Astrocyte (in vitro differentiated cells and primary cell): ENCODE measurements at regions not wholly inside any gene's neighbourhood (a gene's known extent, or its start where the extent isn't known, plus 50 kb on each side); places are given as distances from the start of the nearest gene placed in this dataset.

Source experiments
- EZH2 ChIP-seq: IDR thresholded peaks from 2 replicates; pipeline ENCODE4 v1.6.1; 2012; ENCODE audit warnings: mild to moderate bottlenecking, low read length, inconsistent platforms; ENCODE audit not compliant: insufficient read depth
- TF ChIP-seq, protein P1 (sequence below): IDR thresholded peaks from 2 replicates; pipeline ENCODE4 v1.5.1; 2011; ENCODE audit warnings: low read depth, mild to moderate bottlenecking, inconsistent platforms, low read length, moderate library complexity; ENCODE audit not compliant: insufficient read depth

- TF ChIP-seq, protein P1, sequence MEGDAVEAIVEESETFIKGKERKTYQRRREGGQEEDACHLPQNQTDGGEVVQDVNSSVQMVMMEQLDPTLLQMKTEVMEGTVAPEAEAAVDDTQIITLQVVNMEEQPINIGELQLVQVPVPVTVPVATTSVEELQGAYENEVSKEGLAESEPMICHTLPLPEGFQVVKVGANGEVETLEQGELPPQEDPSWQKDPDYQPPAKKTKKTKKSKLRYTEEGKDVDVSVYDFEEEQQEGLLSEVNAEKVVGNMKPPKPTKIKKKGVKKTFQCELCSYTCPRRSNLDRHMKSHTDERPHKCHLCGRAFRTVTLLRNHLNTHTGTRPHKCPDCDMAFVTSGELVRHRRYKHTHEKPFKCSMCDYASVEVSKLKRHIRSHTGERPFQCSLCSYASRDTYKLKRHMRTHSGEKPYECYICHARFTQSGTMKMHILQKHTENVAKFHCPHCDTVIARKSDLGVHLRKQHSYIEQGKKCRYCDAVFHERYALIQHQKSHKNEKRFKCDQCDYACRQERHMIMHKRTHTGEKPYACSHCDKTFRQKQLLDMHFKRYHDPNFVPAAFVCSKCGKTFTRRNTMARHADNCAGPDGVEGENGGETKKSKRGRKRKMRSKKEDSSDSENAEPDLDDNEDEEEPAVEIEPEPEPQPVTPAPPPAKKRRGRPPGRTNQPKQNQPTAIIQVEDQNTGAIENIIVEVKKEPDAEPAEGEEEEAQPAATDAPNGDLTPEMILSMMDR, result no peak
- no peak for TF ChIP-seq EZH2
Measured at GRCh38 chr18:49691177-49691608, 122.1 kb downstream of the ACAA2 start.
